GM18502 (cell line): ENCODE measurements at regions not wholly inside any gene's neighbourhood (a gene's known extent, or its start where the extent isn't known, plus 50 kb on each side); places are given as distances from the start of the nearest gene placed in this dataset.
"Not testable (repeated sequence)": the region's sequence is repeated elsewhere in the genome, so short reads cannot be mapped to it uniquely, and the experiment has no call there.

Source experiments
- ATAC-seq: cut with Tn5 transposase; IDR thresholded peaks from one replicate; pipeline ENCODE4 v1.9.1; 2021; ENCODE audit warnings: mild to moderate bottlenecking; ENCODE audit not compliant: unreplicated experiment, poor library complexity

GRCh38 chr10:106395041-106395749 lies 769.3 kb downstream of the SORCS1 start:
- no peak for ATAC-seq

GRCh38 chr10:106392778-106393177 lies 771.7 kb downstream of the SORCS1 start:
- ATAC-seq: no peak

- no peak for ATAC-seq
Measured at GRCh38 chr10:106387063-106387462, 777.4 kb downstream of the SORCS1 start.

- no peak for ATAC-seq
Measured at GRCh38 chr10:106384496-106384895, 780.0 kb downstream of the SORCS1 start.

- no peak for ATAC-seq
Measured at GRCh38 chr10:106380706-106381105, 783.8 kb downstream of the SORCS1 start.

- no peak for ATAC-seq
Measured at GRCh38 chr10:106378251-106378650, 786.3 kb downstream of the SORCS1 start.

- no peak for ATAC-seq
Measured at GRCh38 chr10:106370751-106371150, 793.8 kb downstream of the SORCS1 start.

- ATAC-seq: no peak
Measured at GRCh38 chr10:106360870-106361269, 803.6 kb downstream of the SORCS1 start.

- ATAC-seq: no peak
Measured at GRCh38 chr10:106355450-106355849, 809.1 kb downstream of the SORCS1 start.

- ATAC-seq: no peak
Measured at GRCh38 chr10:106348933-106349332, 815.6 kb downstream of the SORCS1 start.

- no peak for ATAC-seq
Measured at GRCh38 chr10:106347547-106347946, 817.0 kb downstream of the SORCS1 start.

- ATAC-seq: not testable (repeated sequence)
Measured at GRCh38 chr10:106343539-106343938, 821.0 kb downstream of the SORCS1 start.

GRCh38 chr10:106341356-106341755 lies 823.1 kb downstream of the SORCS1 start:
- ATAC-seq: no peak

- ATAC-seq: no peak
Measured at GRCh38 chr10:106338486-106338885, 826.0 kb downstream of the SORCS1 start.

- ATAC-seq: no peak
Measured at GRCh38 chr10:106336874-106337273, 827.6 kb downstream of the SORCS1 start.

- no peak for ATAC-seq
Measured at GRCh38 chr10:106327747-106328146, 836.8 kb downstream of the SORCS1 start.

GRCh38 chr10:106320876-106321275 lies 843.6 kb downstream of the SORCS1 start:
- no peak for ATAC-seq

GRCh38 chr10:106320078-106320477 lies 844.4 kb downstream of the SORCS1 start:
- ATAC-seq: no peak

- no peak for ATAC-seq
Measured at GRCh38 chr10:106317554-106317953, 847.0 kb downstream of the SORCS1 start.

- ATAC-seq: no peak
Measured at GRCh38 chr10:106313041-106313440, 851.5 kb downstream of the SORCS1 start.

- ATAC-seq: no peak
Measured at GRCh38 chr10:106312087-106312486, 852.4 kb downstream of the SORCS1 start.

- ATAC-seq: no peak
Measured at GRCh38 chr10:106311590-106311989, 852.9 kb downstream of the SORCS1 start.
